Erythroblast (primary cell): ENCODE measurements at regions not wholly inside any gene's neighbourhood (a gene's known extent, or its start where the extent isn't known, plus 50 kb on each side); places are given as distances from the start of the nearest gene placed in this dataset.

Source experiments
- GATA1 ChIP-seq: IDR thresholded peaks from 2 replicates; pipeline ENCODE4 v1.6.1; 2011; ENCODE audit warnings: low read depth, mild to moderate bottlenecking, control low read depth, low read length, moderate library complexity
- POLR2A ChIP-seq: IDR thresholded peaks from 2 replicates; pipeline ENCODE4 v1.6.1; 2011; ENCODE audit warnings: mild to moderate bottlenecking, low read length

DNA sequence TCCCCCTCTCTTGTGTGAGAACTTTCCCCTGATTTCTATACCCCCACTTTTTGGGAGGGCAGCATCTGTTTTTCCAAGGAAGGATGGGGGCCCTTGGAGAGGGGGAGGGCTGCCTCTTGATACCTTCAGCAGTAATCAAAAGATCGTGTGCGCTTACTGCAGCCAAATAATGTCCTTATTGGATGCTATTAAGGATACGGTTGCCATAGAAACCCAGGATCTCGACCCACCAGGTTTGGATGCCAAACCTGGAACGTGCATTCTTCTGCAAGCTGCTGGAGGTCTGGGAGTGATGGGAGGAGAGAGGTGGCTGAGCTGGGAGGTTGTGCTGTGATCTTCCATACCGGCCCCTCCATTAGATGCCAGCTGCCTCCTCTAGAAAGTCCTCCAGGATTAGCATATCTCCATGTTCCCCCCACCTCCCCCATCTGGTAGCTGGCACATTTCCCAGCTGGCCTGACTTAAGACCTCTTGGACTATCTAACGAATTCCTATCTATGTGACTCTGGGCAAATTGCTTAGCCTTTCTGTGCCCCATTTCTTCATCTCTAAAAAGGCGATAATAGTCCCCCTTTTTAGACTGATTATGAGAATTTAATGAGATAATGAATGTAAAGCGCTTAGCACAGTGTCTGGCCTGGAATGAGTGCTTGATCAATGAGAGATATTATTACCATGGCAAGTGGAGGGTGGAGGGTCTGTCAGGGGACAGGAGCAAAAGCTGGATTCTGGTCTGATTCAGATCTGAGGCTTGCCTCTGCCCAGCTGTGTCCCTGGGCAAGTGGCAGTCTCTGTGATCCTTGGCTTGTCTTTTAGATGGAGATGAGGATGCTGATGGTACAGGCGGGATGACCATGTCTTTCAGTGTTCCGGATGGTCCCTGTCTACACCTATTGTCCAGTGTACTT lies 78.5 kb upstream of the PCBD1 start:
- TF ChIP-seq POLR2A (no peak), GATA1 (no peak)
